ENCODE measurements at regions not wholly inside any gene's neighbourhood (a gene's known extent, or its start where the extent isn't known, plus 50 kb on each side); places are given as distances from the start of the nearest gene placed in this dataset.

DNA sequence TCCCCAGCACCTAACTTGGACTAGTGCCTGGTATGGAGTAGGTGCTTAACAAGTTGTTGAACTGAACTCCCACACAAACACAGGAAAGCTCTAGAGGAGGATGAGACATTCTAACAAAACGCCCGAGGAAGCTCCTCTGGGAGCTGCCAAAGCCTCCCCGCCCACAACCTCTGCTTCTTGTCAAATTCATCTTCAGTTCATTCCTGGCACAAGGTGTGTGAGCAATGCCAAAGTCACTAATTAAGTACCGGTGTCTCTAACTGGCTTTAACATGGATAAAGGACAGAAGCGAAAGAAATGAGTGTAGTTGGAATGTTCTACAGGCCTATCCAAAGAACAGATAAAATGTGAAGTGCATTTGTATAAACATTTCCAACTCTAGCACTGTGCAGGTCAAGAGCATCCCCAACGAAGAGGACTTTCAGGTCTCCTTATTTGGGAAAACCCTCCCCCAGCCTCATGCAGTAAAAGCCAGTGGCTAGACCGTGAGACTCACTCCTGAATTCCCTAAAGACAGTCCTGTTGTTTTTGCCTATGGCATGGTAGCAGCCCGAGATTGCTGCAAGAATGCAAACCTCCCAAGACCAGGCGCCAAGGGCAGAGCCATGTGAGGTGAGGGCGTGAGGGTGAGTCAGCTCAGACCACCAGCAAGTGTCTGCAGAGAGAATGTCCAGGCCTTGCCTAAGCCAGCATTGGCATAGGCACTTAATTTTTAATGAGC is 72.2 kb upstream of the KLF3 start:
- TF ChIP-seq, protein P1, sequence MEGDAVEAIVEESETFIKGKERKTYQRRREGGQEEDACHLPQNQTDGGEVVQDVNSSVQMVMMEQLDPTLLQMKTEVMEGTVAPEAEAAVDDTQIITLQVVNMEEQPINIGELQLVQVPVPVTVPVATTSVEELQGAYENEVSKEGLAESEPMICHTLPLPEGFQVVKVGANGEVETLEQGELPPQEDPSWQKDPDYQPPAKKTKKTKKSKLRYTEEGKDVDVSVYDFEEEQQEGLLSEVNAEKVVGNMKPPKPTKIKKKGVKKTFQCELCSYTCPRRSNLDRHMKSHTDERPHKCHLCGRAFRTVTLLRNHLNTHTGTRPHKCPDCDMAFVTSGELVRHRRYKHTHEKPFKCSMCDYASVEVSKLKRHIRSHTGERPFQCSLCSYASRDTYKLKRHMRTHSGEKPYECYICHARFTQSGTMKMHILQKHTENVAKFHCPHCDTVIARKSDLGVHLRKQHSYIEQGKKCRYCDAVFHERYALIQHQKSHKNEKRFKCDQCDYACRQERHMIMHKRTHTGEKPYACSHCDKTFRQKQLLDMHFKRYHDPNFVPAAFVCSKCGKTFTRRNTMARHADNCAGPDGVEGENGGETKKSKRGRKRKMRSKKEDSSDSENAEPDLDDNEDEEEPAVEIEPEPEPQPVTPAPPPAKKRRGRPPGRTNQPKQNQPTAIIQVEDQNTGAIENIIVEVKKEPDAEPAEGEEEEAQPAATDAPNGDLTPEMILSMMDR (IDR thresholded peaks at IDR 0.05 in 8 of 11, conservative IDR thresholded peaks at IDR 0.05 in 3 of 11), result no peak
- TF ChIP-seq POLR2AphosphoS5 (IDR thresholded peaks at IDR 0.05) (no peak), POLR2A (IDR thresholded peaks at IDR 0.05) (no peak)

Measured in spleen (tissue), 7 donors.